ENCODE measurements at regions not wholly inside any gene's neighbourhood (a gene's known extent, or its start where the extent isn't known, plus 50 kb on each side); places are given as distances from the start of the nearest gene placed in this dataset.
"Not testable (repeated sequence)": the region's sequence is repeated elsewhere in the genome, so short reads cannot be mapped to it uniquely, and the experiment has no call there.

DNA sequence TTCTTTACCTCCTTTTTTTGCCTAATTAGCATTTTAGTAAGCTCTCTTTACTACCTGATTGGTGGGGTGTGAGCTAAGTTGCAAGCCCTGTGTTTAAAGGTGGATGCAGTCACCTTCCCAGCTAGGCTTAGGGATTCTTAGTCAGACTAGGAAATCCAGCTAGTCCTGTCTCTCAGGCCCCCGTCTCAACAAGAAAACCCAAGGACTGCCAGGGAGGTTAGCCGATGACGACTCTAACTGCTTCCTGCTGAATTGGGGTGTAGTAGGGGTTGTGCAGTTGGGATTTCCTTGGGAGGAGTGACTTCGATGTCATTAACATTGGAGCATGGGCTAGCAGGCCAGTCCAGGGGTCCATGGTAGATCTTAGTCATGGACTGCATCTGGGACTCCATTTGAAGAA, 380.2 kb upstream of the SLC7A11 start:
- not testable (repeated sequence) for DNase-seq (ENCODE audit: low read depth in 2 of 2)

DNA sequence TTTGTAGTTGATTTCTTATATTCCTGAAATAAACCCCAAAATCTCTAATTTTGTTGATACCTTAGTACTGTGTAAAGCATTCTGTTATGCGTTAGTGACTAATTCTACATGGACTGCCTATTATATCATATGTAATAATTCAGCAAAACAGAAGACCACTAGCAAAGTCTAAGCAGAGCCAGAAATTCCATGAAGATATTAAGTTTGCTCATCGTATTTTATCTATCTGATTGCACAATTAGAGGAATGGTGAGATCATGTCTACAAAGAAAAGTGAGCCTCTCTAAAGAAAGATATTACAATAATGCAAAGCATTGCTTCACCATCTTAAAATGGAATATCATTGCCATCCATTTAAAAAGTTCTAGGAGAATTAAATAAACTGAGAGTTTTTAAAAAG, 374.6 kb upstream of the SLC7A11 start:
- no peak for DNase-seq (ENCODE audit: low read depth in 2 of 2)

DNA sequence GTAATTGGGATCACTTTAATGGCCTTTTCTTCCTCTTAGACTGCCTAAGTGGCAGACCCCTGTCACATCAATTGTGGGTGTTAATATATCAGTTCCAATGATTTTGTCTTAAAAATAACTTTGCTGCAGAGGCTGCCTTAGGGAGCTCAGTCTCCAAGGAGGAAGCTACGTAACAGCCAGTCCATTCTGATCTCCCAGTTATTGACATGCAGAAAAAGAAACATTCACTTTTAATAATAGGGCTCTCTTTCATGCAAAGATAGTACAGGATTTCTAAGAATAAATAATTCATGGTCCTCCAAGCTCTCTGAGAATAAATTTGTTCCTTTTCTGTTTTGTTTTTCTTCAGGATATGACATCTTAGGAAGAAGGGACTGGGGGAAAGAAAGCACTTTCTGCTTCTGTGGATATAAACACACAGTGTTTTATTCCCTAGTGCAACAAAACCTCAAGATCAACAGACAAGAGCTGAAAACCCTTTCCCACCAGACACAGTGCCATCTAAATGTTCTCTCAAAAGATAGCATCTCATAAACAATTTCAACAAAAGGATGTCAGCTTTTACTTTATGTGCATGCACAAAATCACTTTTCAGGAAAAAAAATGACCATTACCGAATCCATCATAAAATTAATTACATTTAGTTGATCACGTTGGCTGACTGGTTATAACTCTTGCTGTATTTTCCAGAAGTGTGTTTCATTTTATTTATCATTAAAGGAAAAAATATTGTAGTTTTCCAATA, 372.4 kb upstream of the SLC7A11 start:
- DNase-seq (ENCODE audit: low read depth in 2 of 2), result no peak

DNA sequence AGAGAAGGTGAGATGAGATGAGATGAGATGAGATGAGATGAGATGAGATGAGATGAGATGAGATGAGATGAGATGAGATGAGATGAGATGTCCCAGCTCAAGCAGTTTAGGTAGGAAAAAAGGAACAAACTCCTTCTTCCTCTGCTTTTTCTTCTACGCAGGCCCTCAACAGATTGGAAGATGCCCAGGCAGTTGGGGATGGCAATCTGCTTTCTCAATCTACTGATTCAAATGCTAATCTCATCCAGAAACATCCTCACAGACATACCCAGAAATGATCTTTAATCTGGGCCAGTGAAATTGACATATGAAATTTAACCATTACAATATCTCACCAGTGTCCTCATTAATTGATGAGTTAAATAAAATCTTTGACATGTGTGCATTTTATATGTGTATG, 370.3 kb upstream of the SLC7A11 start:
- no peak for DNase-seq (ENCODE audit: low read depth in 2 of 2)

DNA sequence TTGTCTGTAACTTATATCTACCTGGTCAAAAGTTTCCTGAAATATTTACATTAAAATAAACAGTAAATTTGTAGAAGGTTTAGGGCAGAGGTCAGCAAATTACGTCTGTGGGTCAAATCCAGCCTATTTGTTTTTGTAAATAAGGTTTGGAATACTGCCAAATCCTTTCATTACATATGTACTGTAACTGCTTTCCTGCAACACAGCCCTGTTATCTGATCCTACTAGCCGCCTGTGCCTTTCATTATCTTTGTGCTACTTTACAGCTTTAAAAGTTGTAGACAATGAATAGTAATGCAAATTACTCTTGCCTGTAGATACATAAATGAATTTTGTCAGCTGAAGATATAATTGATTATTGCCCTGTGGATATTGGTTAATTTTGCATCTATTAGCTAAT, 369.6 kb upstream of the SLC7A11 start:
- DNase-seq (ENCODE audit: low read depth in 2 of 2), result no peak

DNA sequence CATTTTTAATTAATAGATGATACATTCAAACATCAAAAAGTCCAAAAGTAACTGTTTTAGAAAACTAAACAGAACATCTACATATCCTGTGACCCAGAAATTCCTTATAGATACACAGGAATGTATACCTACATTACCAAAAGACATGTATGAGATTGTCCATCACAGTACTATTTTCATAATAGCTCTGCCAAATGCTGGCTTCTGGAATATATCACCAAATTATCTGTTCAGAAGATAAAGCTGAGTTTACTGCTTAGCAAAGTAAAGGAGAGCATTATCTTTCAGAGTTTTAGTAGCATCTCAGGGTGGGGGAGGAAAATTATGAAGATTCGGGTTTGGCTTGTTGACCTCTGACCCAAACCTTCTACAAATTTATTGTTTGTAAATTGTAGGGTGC, 368.9 kb upstream of the SLC7A11 start:
- DNase-seq (ENCODE audit: low read depth in 2 of 2), result no peak

DNA sequence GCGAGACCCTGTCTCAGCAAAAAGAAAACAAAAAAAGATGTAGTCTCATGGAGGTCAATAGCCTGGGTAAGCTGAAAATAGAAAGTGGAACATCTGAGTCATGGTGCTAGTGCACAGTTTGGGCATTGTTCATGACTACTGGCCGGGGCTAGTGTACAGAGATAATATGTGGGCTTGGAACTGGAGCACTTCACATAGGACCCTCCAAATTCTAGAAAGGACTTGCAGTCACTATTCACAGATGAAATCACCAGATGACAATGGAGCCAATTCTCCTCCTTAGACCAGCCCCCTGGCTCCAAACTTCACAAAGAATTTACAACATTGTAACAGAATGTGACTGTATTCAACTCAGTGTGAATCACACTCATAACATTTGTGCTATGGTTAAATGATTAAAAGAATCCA, 367.8 kb upstream of the SLC7A11 start:
- no peak for DNase-seq (ENCODE audit: low read depth in 2 of 2)

DNA sequence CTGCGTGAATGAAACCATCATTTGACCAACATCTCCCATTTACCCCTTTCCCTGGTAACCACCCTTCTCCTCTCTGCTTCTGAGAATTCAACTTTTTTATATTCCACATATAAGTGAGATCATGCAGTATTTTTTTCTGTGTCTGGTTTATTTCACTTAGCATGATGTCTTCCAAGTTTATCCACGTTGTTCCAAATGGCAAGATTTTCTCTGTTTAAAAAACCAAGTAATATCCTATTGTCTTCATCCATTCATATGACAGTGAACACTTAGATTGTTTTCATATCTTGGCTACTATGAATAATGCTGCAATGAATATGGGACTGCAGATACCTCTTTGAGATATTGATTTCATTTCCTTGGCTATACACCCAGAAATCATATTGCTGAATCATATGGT, 362.4 kb upstream of the SLC7A11 start:
- no peak for DNase-seq (ENCODE audit: low read depth in 2 of 2)

DNA sequence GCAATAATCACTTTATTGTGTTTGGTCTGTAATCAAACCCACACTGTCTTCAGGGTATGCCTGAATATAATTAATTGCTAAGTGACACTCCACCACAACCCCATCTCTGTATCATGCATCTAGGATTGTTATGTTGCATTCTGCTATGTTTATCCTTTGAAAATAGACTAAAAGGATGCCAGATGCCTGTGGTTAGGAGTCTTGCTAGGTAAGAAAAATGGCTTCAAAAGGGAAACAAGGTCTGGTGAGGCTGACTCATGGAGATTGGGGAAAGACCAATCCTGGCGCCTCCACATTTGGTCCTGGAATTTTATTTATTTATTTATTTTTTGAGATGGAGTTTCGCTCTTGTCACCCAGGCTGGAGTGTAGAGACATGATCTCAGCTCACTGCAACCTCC, 360.5 kb upstream of the SLC7A11 start:
- no peak for DNase-seq (ENCODE audit: low read depth in 2 of 2)

DNA sequence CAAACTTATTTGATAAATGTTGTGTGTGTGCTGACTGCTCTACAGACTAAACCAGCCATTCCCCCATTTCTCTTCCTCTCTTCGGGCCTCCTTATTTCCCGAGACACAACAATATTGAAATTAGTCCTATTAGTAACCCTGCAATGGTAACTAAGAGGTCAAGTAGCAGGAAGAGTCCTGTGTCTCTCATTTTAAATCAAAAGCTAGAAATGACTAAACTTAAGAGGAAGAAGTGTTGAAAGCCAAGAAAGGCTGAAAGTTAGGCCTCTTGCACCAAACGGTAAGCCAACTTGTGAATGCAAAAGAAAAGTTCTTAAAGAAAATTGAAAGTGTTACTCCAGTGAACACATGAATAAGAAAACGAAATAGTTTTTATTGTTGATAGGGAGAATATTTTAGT, 357.8 kb upstream of the SLC7A11 start:
- no peak for DNase-seq (ENCODE audit: low read depth in 2 of 2)

DNA sequence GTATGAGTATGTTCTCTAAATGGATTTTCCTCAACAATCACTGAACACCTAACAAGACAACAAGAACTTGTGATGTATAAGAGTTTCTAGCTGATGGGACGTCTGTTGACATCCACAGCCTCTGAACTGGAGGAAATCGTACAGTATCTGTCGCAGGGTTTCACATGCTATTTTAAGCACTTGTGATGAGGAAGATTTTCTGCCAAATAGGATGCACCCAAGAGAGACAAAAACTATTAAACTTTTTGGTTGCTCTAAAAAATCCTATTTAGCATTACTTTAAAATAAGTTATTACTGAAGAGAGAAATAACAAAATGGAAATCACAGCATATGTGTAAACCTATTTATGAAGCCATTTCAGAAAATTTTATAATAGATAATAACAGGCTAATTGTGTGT, 356.1 kb upstream of the SLC7A11 start:
- no peak for DNase-seq (ENCODE audit: low read depth in 2 of 2)

DNA sequence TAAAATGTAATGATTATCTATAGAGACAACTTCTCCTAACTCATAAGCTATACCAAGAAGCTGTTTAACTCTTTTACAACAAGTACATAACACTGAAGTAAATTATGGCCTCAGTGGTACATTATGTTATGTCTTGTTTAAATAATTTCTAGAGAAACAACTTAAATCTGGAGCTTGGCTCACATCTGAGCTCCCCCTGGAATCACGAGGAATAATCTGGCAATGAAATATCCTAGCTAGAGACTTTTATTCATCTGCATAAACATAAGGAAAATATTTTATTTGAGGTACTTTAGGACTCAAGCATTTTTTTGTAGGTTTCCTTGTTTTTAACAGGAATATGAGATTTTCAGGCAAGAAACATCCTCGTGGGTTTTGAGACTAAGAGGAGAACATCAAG, 354.7 kb upstream of the SLC7A11 start:
- no peak for DNase-seq (ENCODE audit: low read depth in 2 of 2)

DNA sequence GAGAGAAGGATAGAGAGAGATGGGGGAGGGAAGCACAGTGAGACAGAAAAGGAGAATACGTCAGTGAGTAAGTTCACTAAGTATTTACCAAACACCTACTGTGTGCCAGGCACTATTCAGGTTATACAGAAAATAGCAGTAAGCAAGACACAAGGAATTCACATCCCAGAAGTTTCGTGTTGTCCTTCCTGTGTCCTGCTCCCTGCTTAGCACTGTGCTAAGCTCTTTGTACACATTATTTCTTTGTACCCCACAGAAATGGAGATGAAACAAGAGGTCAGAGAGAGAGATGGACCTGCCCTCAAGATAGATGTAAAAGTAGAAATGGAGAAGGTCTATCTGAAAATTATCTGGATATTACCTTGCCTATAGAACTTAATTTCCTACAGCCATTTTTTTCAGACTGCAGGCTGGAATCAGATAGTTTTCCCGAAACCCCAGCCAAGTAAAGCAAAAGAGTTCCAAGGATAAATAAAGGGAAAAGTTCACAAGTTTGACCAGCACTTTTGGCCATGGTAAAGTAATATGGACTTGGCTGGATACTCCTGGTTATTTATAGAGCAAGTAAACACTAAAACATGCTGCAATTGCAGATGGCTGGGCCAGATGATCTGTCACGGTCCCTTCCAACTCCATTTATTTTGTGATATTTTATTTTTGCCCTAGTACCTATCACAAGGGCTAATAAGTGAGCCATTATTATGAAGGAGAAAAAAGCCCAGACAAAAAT, 353.7 kb upstream of the SLC7A11 start:
- DNase-seq (ENCODE audit: low read depth in 2 of 2), result no peak

DNA sequence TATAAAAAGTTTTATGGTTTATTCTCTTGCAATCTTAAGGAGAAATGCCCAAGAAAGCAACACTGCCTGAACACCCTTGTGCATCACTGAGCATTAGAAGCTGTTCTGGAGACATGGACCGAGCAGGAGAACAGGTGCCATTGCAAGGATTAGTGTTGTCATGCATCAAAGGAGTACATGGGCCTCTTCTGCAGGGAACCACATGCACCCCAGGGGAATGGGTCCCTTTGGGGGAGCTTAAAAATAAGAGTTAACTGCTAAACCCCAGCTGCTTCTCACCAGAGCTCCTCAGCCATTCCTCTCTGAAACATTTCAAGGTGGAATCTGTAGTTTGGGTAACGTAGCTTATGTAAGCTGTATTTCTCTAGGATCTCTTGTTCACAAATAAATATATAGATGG, 353.0 kb upstream of the SLC7A11 start:
- DNase-seq (ENCODE audit: low read depth in 2 of 2), result no peak

DNA sequence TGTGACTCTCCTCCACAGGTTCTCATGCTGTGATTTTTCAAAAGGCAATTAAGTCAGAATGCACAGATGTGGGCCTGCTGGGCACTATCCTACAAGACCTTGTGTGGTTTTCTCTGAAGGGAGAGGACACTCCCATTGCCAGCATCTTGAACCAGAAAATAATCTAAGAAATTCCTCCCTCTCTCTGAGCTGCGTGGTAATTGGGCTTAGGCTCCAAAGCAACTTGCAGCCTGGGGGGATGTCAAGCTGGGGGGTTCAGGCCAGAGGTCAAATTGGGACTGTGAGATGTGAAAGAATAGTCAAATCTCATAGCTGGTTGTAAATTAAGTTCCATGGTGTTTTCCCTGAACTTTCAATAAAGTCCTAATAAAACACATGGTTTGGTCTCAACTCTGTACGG, 350.6 kb upstream of the SLC7A11 start:
- DNase-seq (ENCODE audit: low read depth in 2 of 2), result no peak

DNA sequence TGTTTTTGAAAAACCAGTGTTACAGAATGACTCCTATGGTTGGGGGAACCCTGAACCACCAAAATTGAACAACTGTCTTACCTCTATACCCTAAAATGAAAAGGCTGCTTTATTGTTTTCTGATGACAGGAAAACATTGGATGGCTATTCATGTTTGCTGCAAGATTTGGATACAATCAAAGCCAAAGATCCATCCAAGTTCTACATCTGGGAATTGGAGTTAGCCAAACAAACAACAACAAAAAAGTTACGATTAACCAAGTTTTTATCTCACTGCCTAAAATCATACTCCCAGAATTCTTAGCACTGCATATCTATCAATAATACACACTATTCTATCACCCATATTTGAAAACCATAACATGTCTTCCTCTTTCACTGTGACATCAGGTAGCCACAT, 349.7 kb upstream of the SLC7A11 start:
- no peak for DNase-seq (ENCODE audit: low read depth in 2 of 2)

DNA sequence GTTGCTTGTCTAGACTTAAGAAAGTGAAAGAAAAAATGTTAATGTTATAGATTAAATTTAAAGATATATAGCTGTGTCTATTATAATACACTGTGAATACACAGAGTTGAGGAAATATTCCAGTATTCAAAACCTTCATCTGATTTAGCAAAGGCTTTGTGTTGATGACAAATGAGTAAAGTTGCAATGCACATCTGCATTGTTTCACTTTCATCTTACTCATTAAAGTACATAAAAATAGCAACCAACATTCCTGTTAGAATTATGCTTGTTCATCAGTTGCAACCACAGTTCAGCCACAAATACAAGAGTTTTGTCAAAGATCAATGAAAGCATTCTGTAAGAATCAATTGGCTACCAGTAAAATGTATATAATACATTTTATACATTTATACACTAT, 346.4 kb upstream of the SLC7A11 start:
- DNase-seq (ENCODE audit: low read depth in 2 of 2), result no peak

DNA sequence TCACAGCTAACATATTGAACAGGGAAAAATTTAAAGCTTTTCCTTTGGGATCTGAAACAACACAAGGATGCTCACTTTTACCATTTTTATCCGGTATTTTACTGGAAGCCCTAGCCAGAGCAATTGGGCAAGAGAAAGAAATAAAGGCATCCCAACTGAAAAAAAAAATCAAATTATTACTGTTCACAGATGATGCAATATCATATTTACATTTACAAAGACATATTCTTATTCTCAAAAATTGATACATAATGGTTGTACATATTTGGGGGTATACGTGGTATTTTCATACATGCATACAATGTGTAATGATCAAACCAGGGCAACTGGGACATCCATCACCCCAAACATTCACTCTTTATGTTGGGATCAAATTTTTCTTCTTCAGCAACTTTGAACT, 337.0 kb upstream of the SLC7A11 start:
- DNase-seq (ENCODE audit: low read depth in 2 of 2), result no peak

DNA sequence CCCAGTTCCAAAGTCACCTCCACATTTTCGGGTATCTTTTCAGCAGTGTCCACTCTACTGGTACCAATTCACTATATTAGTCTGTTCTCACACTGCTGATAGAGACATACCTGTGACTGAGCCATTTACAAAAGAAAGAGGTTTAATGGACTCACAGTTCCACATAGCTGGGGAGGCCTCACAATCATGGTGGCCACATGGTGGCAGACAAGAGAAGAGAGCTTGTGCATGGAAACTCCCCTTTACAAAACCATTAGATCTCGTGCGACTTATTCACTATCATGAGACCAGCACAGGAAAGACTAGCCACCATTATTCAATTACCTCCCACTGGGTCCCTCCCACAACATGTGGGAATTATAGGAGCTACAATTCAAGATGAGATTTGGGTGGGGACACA, 335.7 kb upstream of the SLC7A11 start:
- DNase-seq (ENCODE audit: low read depth in 2 of 2), result not testable (repeated sequence)

DNA sequence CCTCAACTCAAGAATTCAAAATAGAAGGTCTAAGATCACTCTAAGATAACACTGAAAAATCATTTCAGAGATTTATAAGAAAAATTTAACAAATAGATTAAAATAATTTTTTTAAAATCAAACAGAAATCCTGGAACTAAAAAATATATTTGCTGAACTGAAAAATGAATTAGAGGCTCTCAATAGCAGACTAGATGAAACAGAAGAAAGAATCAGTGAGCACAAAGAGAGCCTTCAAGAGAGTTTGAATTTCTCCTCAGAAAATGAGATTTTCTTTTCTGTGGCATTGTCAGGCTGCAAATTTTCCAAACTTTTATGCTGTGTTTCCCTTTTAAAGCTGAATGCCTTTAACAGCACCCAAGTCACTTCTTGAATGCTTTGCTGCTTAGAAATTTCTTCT, 335.0 kb upstream of the SLC7A11 start:
- no peak for DNase-seq (ENCODE audit: low read depth in 2 of 2)

DNA sequence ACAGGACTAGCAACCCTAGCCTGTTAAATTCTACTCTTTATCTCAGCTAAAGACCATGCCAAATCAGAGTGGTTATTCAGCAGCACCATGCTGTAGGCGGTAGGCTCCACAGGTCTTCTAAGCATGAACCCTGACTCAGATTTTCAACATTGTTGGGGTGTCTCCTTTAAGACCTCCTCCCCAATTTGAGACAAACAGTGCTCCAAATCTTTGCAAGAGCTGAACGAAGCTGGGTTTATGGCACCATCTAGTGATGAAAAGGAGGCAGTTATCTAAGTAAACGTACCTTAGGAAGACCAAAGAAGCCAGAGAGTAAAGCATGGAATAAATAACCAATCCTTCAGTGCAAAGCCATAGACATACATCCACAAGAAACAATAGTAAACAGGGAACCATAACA, 334.5 kb upstream of the SLC7A11 start:
- no peak for DNase-seq (ENCODE audit: low read depth in 2 of 2)

DNA sequence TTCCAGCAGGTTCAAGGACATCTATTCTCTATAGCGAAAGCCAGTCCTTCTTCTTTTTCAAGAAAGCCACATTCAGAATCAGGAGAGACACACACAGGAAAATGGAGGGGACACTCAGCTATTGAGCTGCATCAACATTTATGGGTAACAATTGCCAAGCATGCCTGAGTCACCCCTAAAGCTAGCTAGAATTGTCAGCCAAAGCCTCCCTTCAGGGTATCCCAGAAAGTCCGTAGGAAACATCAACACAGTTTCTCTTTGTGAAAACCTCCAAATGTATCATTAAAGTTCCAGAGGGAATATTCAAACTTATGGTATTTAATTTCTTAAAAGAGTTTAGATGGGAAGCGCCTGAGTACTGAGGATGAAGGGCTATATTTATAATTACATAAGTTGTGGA, 331.1 kb upstream of the SLC7A11 start:
- DNase-seq (ENCODE audit: low read depth in 2 of 2), result no peak

DNA sequence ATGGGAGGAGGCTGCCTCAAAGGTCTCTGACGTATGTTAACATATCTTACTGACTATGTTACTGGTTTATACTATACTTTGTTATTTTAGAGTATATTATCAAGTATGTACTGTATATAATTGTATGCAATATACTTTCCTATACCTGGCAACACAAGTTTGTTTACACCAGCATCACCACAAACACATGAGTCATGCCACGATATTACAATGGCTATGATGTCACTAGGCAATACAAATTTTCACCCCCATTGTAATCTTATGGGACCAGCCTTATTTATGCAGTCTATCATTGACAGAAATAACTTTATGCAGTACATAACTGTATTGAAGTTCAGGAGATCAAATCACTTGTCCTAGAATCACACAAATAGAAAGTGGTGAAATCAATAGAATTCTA, 329.9 kb upstream of the SLC7A11 start:
- no peak for DNase-seq (ENCODE audit: low read depth in 2 of 2)

DNA sequence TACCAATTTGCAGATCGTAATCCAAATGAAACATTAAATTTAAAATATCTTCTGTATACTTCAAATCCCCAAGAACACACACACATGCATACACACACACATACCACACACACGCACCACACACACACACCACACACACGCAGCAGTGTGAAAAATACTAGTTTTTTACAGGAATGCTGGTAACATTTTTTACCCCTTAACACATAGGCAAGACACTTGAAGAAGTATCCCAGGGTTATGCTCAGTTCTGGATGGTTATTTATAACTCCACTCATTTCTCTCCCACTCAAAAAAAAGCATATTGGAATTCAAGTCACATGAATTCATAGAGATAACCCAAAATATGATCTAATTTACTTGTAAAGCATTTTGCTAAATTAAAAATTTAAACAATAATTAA, 325.5 kb upstream of the SLC7A11 start:
- no peak for DNase-seq (ENCODE audit: low read depth in 2 of 2)

Measured in stimulated activated CD4-positive, alpha-beta T cell treated with anti-CD3 and anti-CD28 coated beads, Interleukin-1b, Interleukin-23, amount 100 ng/mL, for 1 hour (primary cell).